H9 (cell line): ENCODE measurements at regions not wholly inside any gene's neighbourhood (a gene's known extent, or its start where the extent isn't known, plus 50 kb on each side); places are given as distances from the start of the nearest gene placed in this dataset.

Source experiments
- DNase-seq: peaks from one replicate; pipeline ENCODE4 v3.0.0-alpha.2; 2017
- H2AFZ ChIP-seq: one replicate; pipeline ENCODE4 v1.6.1; 2013; ENCODE audit warnings: mild to moderate bottlenecking, low read length, control low read depth, moderate library complexity
- H2AK5ac ChIP-seq: 2 replicates; pipeline ENCODE4 v1.6.1; 2013; ENCODE audit warnings: low read length, control low read depth, mixed read lengths; ENCODE audit not compliant: insufficient read length
- H2BK120ac ChIP-seq: one replicate; pipeline ENCODE4 v1.6.1; 2013; ENCODE audit warnings: low read depth, mild to moderate bottlenecking, low read length, control low read depth, inconsistent platforms; ENCODE audit not compliant: poor library complexity, severe bottlenecking
- H2BK12ac ChIP-seq: 2 replicates; pipeline ENCODE4 v1.6.1; 2013; ENCODE audit warnings: low read length, control low read depth, mixed read lengths, low read depth; ENCODE audit not compliant: insufficient read length
- H2BK15ac ChIP-seq: 2 replicates; pipeline ENCODE4 v1.6.1; 2013; ENCODE audit warnings: low read depth, low read length, control low read depth
- H2BK20ac ChIP-seq: one replicate; pipeline ENCODE4 v1.6.1; 2013; ENCODE audit warnings: low read depth, mild to moderate bottlenecking, low read length, control low read depth, inconsistent platforms; ENCODE audit not compliant: poor library complexity, severe bottlenecking
- H2BK5ac ChIP-seq: 2 replicates; pipeline ENCODE4 v1.6.1; 2013; ENCODE audit warnings: low read length, control low read depth, mixed read lengths; ENCODE audit not compliant: insufficient read length
- H3K14ac ChIP-seq: 2 replicates; pipeline ENCODE4 v1.6.1; 2013; ENCODE audit warnings: low read length, control low read depth; ENCODE audit not compliant: insufficient read depth
- H3K18ac ChIP-seq: 2 replicates; pipeline ENCODE4 v1.6.1; 2013; ENCODE audit warnings: low read depth, mild to moderate bottlenecking, mixed read lengths, low read length, control low read depth; ENCODE audit not compliant: insufficient read length
- H3K23ac ChIP-seq: 2 replicates; pipeline ENCODE4 v1.6.1; 2013; ENCODE audit warnings: low read length, control low read depth, mixed read lengths, low read depth; ENCODE audit not compliant: insufficient read length
- H3K23me2 ChIP-seq: 2 replicates; pipeline ENCODE4 v1.6.1; 2013; ENCODE audit warnings: low read depth, mild to moderate bottlenecking, mixed read lengths, low read length, control low read depth; ENCODE audit not compliant: insufficient read length, poor library complexity, severe bottlenecking
- H3K27ac ChIP-seq: 2 replicates; pipeline ENCODE4 v1.5.1; 2013; ENCODE audit warnings: low read length, control low read depth, mixed read lengths, low read depth; ENCODE audit not compliant: insufficient read length
- H3K27me3 ChIP-seq: 2 replicates; pipeline ENCODE4 v1.6.1; 2013; ENCODE audit warnings: low read length, control low read depth, inconsistent platforms; ENCODE audit not compliant: insufficient read depth
- H3K4ac ChIP-seq: 2 replicates; pipeline ENCODE4 v1.6.1; 2013; ENCODE audit warnings: low read depth, mild to moderate bottlenecking, control low read depth, inconsistent platforms, low read length, moderate library complexity
- H3K4me1 ChIP-seq: 2 replicates; pipeline ENCODE4 v1.6.1; 2013; ENCODE audit warnings: low read length, control low read depth, inconsistent platforms; ENCODE audit not compliant: insufficient read depth
- H3K4me2 ChIP-seq: 2 replicates; pipeline ENCODE4 v1.6.1; 2013; ENCODE audit warnings: low read length, control low read depth, mixed read lengths; ENCODE audit not compliant: insufficient read length, insufficient read depth
- H3K56ac ChIP-seq: 2 replicates; pipeline ENCODE4 v1.6.1; 2013; ENCODE audit warnings: low read depth, mild to moderate bottlenecking, mixed read lengths, low read length, control low read depth; ENCODE audit not compliant: insufficient read length
- H3K79me1 ChIP-seq: 2 replicates; pipeline ENCODE4 v1.6.1; 2013; ENCODE audit warnings: low read depth, mild to moderate bottlenecking, moderate library complexity, low read length, control low read depth, inconsistent platforms; ENCODE audit not compliant: insufficient read depth, poor library complexity, severe bottlenecking
- H3K79me2 ChIP-seq: 2 replicates; pipeline ENCODE4 v1.6.1; 2013; ENCODE audit warnings: low read length, control low read depth, inconsistent platforms; ENCODE audit not compliant: insufficient read depth
- H3K9ac ChIP-seq: 2 replicates; pipeline ENCODE4 v1.6.1; 2013; ENCODE audit warnings: low read length, control low read depth, mixed read lengths; ENCODE audit not compliant: insufficient read length; ENCODE audit errors: extremely low read depth
- H3K9me3 ChIP-seq: one replicate; pipeline ENCODE4 v1.6.1; 2013; ENCODE audit warnings: low read depth, low read length, inconsistent platforms; ENCODE audit not compliant: control insufficient read depth
- H3T11ph ChIP-seq: one replicate; pipeline ENCODE4 v1.6.1; 2013; ENCODE audit warnings: mild to moderate bottlenecking, low read length, control low read depth, inconsistent platforms
- H4K20me1 ChIP-seq: one replicate; pipeline ENCODE4 v1.6.1; 2013; ENCODE audit not compliant: control insufficient read depth, insufficient read length, insufficient read depth
- H4K5ac ChIP-seq: 2 replicates; pipeline ENCODE4 v1.6.1; 2013; ENCODE audit warnings: low read depth, mild to moderate bottlenecking, mixed read lengths, low read length, control low read depth; ENCODE audit not compliant: insufficient read length
- H4K8ac ChIP-seq: replicated peaks from 2 replicates; pipeline ENCODE4 v1.6.1; 2013; ENCODE audit warnings: low read length, control low read depth, mixed read lengths, low read depth; ENCODE audit not compliant: insufficient read length
- H4K91ac ChIP-seq: 2 replicates; pipeline ENCODE4 v1.6.1; 2013; ENCODE audit warnings: low read depth, mild to moderate bottlenecking, moderate library complexity, mixed read lengths, low read length, control low read depth; ENCODE audit not compliant: insufficient read length
- H3K27ac Mint-ChIP-seq, 3 experiments: 2 replicates in 2 of 3; 3 replicates in 1 of 3; pipeline ENCODE4 v1.8.0; 2020 to 2021; ENCODE audit warnings: mixed read lengths in 3 of 3, mild to moderate bottlenecking in 1 of 3, moderate library complexity in 1 of 3
- H3K27me3 Mint-ChIP-seq: 2 replicates; pipeline ENCODE4 v1.8.0; 2021; ENCODE audit warnings: low read depth, mild to moderate bottlenecking, moderate library complexity, mixed read lengths
- H3K36me3 Mint-ChIP-seq, 3 experiments: 2 replicates in 2 of 3; 3 replicates in 1 of 3; pipeline ENCODE4 v1.8.0; 2020 to 2021; ENCODE audit warnings: low read depth in 3 of 3, mixed read lengths in 3 of 3; ENCODE audit not compliant: insufficient read depth in 1 of 3
- H3K4me1 Mint-ChIP-seq, 2 experiments: 2 replicates each; pipeline ENCODE4 v1.8.0; 2020; ENCODE audit warnings: mixed read lengths in 2 of 2
- H3K4me3 Mint-ChIP-seq, 2 experiments: 2 replicates in 1 of 2; 3 replicates in 1 of 2; pipeline ENCODE4 v1.8.0; 2020 to 2021; ENCODE audit warnings: mild to moderate bottlenecking in 2 of 2, mixed read lengths in 2 of 2, moderate library complexity in 1 of 2
- H3K9me3 Mint-ChIP-seq, 2 experiments: 2 replicates in 1 of 2; 3 replicates in 1 of 2; pipeline ENCODE4 v1.8.0; 2020; ENCODE audit warnings: mild to moderate bottlenecking in 2 of 2, mixed read lengths in 2 of 2, moderate library complexity in 1 of 2
- WGBS: extraction: QIAGEN DNeasy Blood & Tissue Kit; methylation state at CpG from one replicate; pipeline ENCODE4 v1.1.7; 2013; ENCODE audit warnings: missing lambda C conversion rate, low lambda C conversion rate, mixed read lengths; ENCODE audit not compliant: insufficient read length; ENCODE audit errors: extremely low coverage; 5-methylcytosine and 5-hydroxymethylcytosine counted together
- TF ChIP-seq, protein P1 (sequence below): fragments of 200-600 bp; sonication (generic); conservative IDR thresholded peaks from 3 replicates; pipeline ENCODE4 v1.8.0; 2021; ENCODE audit warnings: antibody characterized with exemption, mild to moderate bottlenecking

- Histone ChIP-seq H3K79me2 (no peaks in the 10 kb centered on the region), H3K4me1 (peaks cover 13% of the 10 kb centered on the region; the same call in 1 of the 2 replicates), H3K4ac (no peak overlapping the region), H3K79me1 (no peaks in the 10 kb centered on the region), H4K5ac (no peak overlapping the region), H3K23ac (no peak overlapping the region), H4K91ac (no peak overlapping the region), H4K20me1 (no peaks in the 10 kb centered on the region), H3K56ac (no peak overlapping the region), H2BK5ac (no peak overlapping the region), H2AK5ac (no peak overlapping the region), H3T11ph (no peak overlapping the region), H3K4me2 (no peak overlapping the region), H2BK120ac (no peak overlapping the region), H3K23me2 (no peaks in the 10 kb centered on the region), H3K9ac (no peak overlapping the region), H2BK15ac (no peak overlapping the region), H3K9me3 (no peaks in the 10 kb centered on the region), H4K8ac (no peak overlapping the region), H2BK12ac (no peak overlapping the region), H2AFZ (no peak overlapping the region), H3K18ac (no peak overlapping the region), H3K27ac (no peak overlapping the region), H3K14ac (no peak overlapping the region), H2BK20ac (no peak overlapping the region), H3K27me3 (no peaks in the 10 kb centered on the region)
- DNase-seq, result no peak
- Mint-ChIP-seq H3K36me3 (peaks cover 1 to 4% (median 2%) of the 10 kb centered on the region in 3 experiments; a peak in 3 of 7 replicates), H3K9me3 (peaks cover 0 to 3% of the 10 kb centered on the region in 2 experiments; a peak in 2 of 5 replicates), H3K4me1 (peaks cover 10 to 27% of the 10 kb centered on the region in 2 experiments), H3K4me3 (no peak overlapping the region), H3K27ac (0 out of 7 replicates have a peak overlapping the region, but pooled peaks of 1 of the 3 experiments have one; percentile 12), H3K27me3 (no peaks in the 10 kb centered on the region)
- WGBS, result no CpG with 5 or more reads among the region's 2 CpGs
- TF ChIP-seq, protein P1, sequence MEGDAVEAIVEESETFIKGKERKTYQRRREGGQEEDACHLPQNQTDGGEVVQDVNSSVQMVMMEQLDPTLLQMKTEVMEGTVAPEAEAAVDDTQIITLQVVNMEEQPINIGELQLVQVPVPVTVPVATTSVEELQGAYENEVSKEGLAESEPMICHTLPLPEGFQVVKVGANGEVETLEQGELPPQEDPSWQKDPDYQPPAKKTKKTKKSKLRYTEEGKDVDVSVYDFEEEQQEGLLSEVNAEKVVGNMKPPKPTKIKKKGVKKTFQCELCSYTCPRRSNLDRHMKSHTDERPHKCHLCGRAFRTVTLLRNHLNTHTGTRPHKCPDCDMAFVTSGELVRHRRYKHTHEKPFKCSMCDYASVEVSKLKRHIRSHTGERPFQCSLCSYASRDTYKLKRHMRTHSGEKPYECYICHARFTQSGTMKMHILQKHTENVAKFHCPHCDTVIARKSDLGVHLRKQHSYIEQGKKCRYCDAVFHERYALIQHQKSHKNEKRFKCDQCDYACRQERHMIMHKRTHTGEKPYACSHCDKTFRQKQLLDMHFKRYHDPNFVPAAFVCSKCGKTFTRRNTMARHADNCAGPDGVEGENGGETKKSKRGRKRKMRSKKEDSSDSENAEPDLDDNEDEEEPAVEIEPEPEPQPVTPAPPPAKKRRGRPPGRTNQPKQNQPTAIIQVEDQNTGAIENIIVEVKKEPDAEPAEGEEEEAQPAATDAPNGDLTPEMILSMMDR, result no peak
Observed at GRCh38 chr12:19000836-19001235, 128.7 kb upstream of the PLEKHA5 start.
